ENCODE measurements at regions not wholly inside any gene's neighbourhood (a gene's known extent, or its start where the extent isn't known, plus 50 kb on each side); places are given as distances from the start of the nearest gene placed in this dataset.

DNA sequence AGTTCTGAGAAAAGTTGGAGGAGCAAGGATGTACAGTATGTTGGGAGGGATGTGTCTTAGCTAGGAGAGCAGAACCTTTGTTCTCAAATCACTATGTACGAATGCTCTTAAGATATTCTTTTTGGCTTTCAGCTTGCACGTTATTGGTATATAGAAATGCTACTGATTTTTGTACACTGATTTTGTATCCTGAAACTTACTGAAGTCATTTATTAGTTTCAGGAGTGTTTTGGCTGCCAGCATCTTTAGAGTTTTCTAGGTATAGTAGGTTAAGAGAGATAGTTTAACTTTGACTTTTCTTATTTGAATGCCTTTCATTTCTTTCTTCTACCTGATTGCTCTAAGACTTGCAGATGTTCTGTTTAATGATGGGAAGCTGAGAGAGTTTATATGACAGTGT is 442.8 kb upstream of the FBXO33 start:
- H2BK12ac ChIP-seq (ENCODE audit: low read length), result no peak overlapping the region
- peaks cover 5% of the 10 kb centered on the region for H3K79me2 ChIP-seq (ENCODE audit: control insufficient read depth, insufficient read depth, low read length, poor library complexity)
- no peak overlapping the region for H3K4ac ChIP-seq (ENCODE audit: low read depth, low read length)
- H3K14ac ChIP-seq (ENCODE audit: low read length), result no peak overlapping the region
- no peaks in the 10 kb centered on the region for H3K36me3 ChIP-seq (ENCODE audit: control insufficient read depth in 1 of 2, insufficient read depth in 2 of 2, low read length in 2 of 2)
- H2AK5ac ChIP-seq (ENCODE audit: low read length), result no peak overlapping the region
- H3K9me3 ChIP-seq (ENCODE audit: insufficient read depth, low read depth, low read length), result no peaks in the 10 kb centered on the region
- no peak overlapping the region for H3K4me3 ChIP-seq (ENCODE audit: low read depth, low read length)
- H4K8ac ChIP-seq (ENCODE audit: low read depth, low read length), result no peak overlapping the region
- DNase-seq, result no peak
- no peak overlapping the region for H3K27ac ChIP-seq (ENCODE audit: low read depth, low read length)
- H4K12ac ChIP-seq (ENCODE audit: low read depth, low read length), result no peak overlapping the region
- no CpG with 5 or more reads among the region's 2 CpGs for WGBS (ENCODE audit: extremely low coverage, insufficient coverage, insufficient read length)
- no peak overlapping the region for H3K9ac ChIP-seq (ENCODE audit: low read length)
- no peak overlapping the region for H3K23ac ChIP-seq (ENCODE audit: low read length)
- H3K4me2 ChIP-seq (ENCODE audit: low read length), result no peak overlapping the region
- no peak overlapping the region for H3K18ac ChIP-seq (ENCODE audit: low read length)
- H3K79me1 ChIP-seq (ENCODE audit: low read length), result peaks cover 25% of the 10 kb centered on the region
- no peak overlapping the region for H2BK120ac ChIP-seq (ENCODE audit: insufficient read depth, low read length, poor library complexity)
- H3K27me3 ChIP-seq (ENCODE audit: insufficient read depth, low read length), result no peaks in the 10 kb centered on the region
- peaks cover 4 to 6% of the 10 kb centered on the region in 2 experiments for H3K4me1 ChIP-seq (ENCODE audit: control insufficient read depth in 1 of 2, insufficient read depth in 2 of 2, low read length in 2 of 2)
- no peak overlapping the region for H2BK5ac ChIP-seq (ENCODE audit: low read depth, low read length, poor library complexity)
- no peak overlapping the region for H2AFZ ChIP-seq (ENCODE audit: insufficient read depth, low read length, poor library complexity)
- no peak overlapping the region for H4K91ac ChIP-seq (ENCODE audit: low read depth, low read length)

DNA sequence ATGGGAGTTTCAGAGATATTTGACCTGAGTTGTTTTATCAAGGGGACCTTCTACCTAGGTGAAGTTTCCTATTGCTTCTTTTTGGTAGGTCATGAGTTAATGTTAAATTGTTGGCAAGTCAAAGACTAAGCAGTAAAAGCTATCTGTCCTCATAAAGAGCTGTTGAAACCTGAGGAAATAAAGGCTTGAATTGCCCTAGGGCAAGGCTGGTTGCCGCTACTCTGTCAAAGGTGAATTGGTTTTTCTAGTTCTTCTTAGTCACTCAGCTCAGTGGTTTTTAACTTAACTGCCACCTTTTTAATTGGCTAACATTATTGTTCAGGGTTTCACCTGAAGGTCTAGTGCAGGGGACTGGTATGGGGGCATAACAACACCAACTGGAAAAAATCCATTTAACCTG is 441.6 kb upstream of the FBXO33 start:
- Histone ChIP-seq H3K27ac (ENCODE audit: low read depth, low read length) (no peak overlapping the region), H3K36me3 (ENCODE audit: control insufficient read depth in 1 of 2, insufficient read depth in 2 of 2, low read length in 2 of 2) (no peaks in the 10 kb centered on the region), H3K27me3 (ENCODE audit: insufficient read depth, low read length) (no peaks in the 10 kb centered on the region), H2BK120ac (ENCODE audit: insufficient read depth, low read length, poor library complexity) (no peak overlapping the region), H3K14ac (ENCODE audit: low read length) (no peak overlapping the region), H3K4me2 (ENCODE audit: low read length) (no peak overlapping the region), H3K9me3 (ENCODE audit: insufficient read depth, low read depth, low read length) (no peaks in the 10 kb centered on the region), H2BK5ac (ENCODE audit: low read depth, low read length, poor library complexity) (no peak overlapping the region), H3K23ac (ENCODE audit: low read length) (no peak overlapping the region), H3K9ac (ENCODE audit: low read length) (no peak overlapping the region), H3K4me1 (ENCODE audit: control insufficient read depth in 1 of 2, insufficient read depth in 2 of 2, low read length in 2 of 2) (peaks cover 2 to 3% of the 10 kb centered on the region in 2 experiments), H4K12ac (ENCODE audit: low read depth, low read length) (no peak overlapping the region), H4K8ac (ENCODE audit: low read depth, low read length) (no peak overlapping the region), H3K79me1 (ENCODE audit: low read length) (peaks cover 22% of the 10 kb centered on the region), H2AK5ac (ENCODE audit: low read length) (no peak overlapping the region), H3K4ac (ENCODE audit: low read depth, low read length) (no peak overlapping the region), H3K79me2 (ENCODE audit: control insufficient read depth, insufficient read depth, low read length, poor library complexity) (peaks cover 2% of the 10 kb centered on the region), H2BK12ac (ENCODE audit: low read length) (no peak overlapping the region), H2AFZ (ENCODE audit: insufficient read depth, low read length, poor library complexity) (no peak overlapping the region), H3K4me3 (ENCODE audit: low read depth, low read length) (no peak overlapping the region), H4K91ac (ENCODE audit: low read depth, low read length) (no peak overlapping the region), H3K18ac (ENCODE audit: low read length) (no peak overlapping the region)
- no CpG with 5 or more reads among the region's 1 CpG for WGBS (ENCODE audit: extremely low coverage, insufficient coverage, insufficient read length)
- DNase-seq, result peak in 1 of 2 donors; percentile 49

DNA sequence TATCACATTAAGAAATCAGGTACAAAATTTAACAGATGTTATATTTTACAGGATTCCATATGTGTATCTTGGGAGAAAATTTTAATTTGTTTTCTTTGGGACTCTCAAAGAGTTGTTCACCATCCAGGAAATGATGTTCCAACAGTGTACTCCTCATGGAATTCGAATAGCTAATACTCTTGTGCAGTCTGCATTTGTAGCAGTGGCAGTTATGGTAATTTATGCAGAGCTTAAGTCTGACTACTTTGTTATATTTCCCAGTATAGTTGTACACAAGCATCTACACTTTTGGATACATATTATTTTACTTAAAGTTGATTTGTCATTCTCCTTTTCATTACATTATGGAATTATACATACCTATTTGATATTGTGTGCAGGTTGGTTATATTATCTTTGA is 436.7 kb upstream of the FBXO33 start:
- H3K4me2 ChIP-seq (ENCODE audit: low read length), result no peak overlapping the region
- peaks cover 2% of the 10 kb centered on the region for H3K79me2 ChIP-seq (ENCODE audit: control insufficient read depth, insufficient read depth, low read length, poor library complexity)
- no peak overlapping the region for H4K91ac ChIP-seq (ENCODE audit: low read depth, low read length)
- no peak for DNase-seq
- H3K23ac ChIP-seq (ENCODE audit: low read length), result no peak overlapping the region
- H3K9me3 ChIP-seq (ENCODE audit: insufficient read depth, low read depth, low read length), result no peaks in the 10 kb centered on the region
- no peak overlapping the region for H2AFZ ChIP-seq (ENCODE audit: insufficient read depth, low read length, poor library complexity)
- H2BK120ac ChIP-seq (ENCODE audit: insufficient read depth, low read length, poor library complexity), result no peak overlapping the region
- peaks cover 8% of the 10 kb centered on the region for H3K79me1 ChIP-seq (ENCODE audit: low read length)
- no peak overlapping the region for H3K4me3 ChIP-seq (ENCODE audit: low read depth, low read length)
- H3K27me3 ChIP-seq (ENCODE audit: insufficient read depth, low read length), result no peaks in the 10 kb centered on the region
- H4K12ac ChIP-seq (ENCODE audit: low read depth, low read length), result no peak overlapping the region
- WGBS (ENCODE audit: extremely low coverage, insufficient coverage, insufficient read length), result no CpG with 5 or more reads among the region's 1 CpG
- H3K9ac ChIP-seq (ENCODE audit: low read length), result no peak overlapping the region
- H2BK5ac ChIP-seq (ENCODE audit: low read depth, low read length, poor library complexity), result no peak overlapping the region
- no peak overlapping the region for H3K18ac ChIP-seq (ENCODE audit: low read length)
- H3K4ac ChIP-seq (ENCODE audit: low read depth, low read length), result no peak overlapping the region
- H3K4me1 ChIP-seq (ENCODE audit: control insufficient read depth in 1 of 2, insufficient read depth in 2 of 2, low read length in 2 of 2), result peaks cover 0 to 3% of the 10 kb centered on the region in 2 experiments
- no peak overlapping the region for H2AK5ac ChIP-seq (ENCODE audit: low read length)
- no peak overlapping the region for H2BK12ac ChIP-seq (ENCODE audit: low read length)
- no peak overlapping the region for H4K8ac ChIP-seq (ENCODE audit: low read depth, low read length)
- H3K36me3 ChIP-seq (ENCODE audit: control insufficient read depth in 1 of 2, insufficient read depth in 2 of 2, low read length in 2 of 2), result no peaks in the 10 kb centered on the region
- no peak overlapping the region for H3K14ac ChIP-seq (ENCODE audit: low read length)
- H3K27ac ChIP-seq (ENCODE audit: low read depth, low read length), result no peak overlapping the region

DNA sequence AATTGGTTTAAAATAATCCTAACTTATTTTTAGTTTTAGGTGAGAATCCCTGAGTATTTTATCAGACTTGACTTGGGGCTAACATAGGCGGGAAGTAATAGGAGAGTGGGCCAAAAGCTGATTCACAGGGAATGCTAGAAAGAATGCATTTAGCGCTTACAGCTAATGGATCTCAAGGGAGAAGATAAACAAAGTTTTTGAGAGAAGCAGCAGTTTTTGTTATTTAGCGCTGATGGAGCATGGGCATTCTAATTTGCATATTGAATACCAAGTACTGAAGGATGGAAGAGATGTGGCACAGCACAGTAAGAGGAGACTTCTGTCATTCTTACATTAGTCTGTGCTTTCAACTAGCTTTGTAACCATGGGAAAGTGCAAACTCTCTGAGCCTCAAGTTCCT is 436.0 kb upstream of the FBXO33 start:
- no peak overlapping the region for H4K12ac ChIP-seq (ENCODE audit: low read depth, low read length)
- no peak overlapping the region for H2BK120ac ChIP-seq (ENCODE audit: insufficient read depth, low read length, poor library complexity)
- no peaks in the 10 kb centered on the region for H3K27me3 ChIP-seq (ENCODE audit: insufficient read depth, low read length)
- no peaks in the 10 kb centered on the region for H3K36me3 ChIP-seq (ENCODE audit: control insufficient read depth in 1 of 2, insufficient read depth in 2 of 2, low read length in 2 of 2)
- H3K4me1 ChIP-seq (ENCODE audit: control insufficient read depth in 1 of 2, insufficient read depth in 2 of 2, low read length in 2 of 2), result peaks cover 0 to 5% of the 10 kb centered on the region in 2 experiments
- no peak for DNase-seq
- H2BK5ac ChIP-seq (ENCODE audit: low read depth, low read length, poor library complexity), result no peak overlapping the region
- no peak overlapping the region for H4K8ac ChIP-seq (ENCODE audit: low read depth, low read length)
- H3K4me3 ChIP-seq (ENCODE audit: low read depth, low read length), result no peak overlapping the region
- no peak overlapping the region for H3K18ac ChIP-seq (ENCODE audit: low read length)
- H2AFZ ChIP-seq (ENCODE audit: insufficient read depth, low read length, poor library complexity), result no peak overlapping the region
- WGBS (ENCODE audit: extremely low coverage, insufficient coverage, insufficient read length), result no CpG with 5 or more reads among the region's 3 CpGs
- H3K14ac ChIP-seq (ENCODE audit: low read length), result no peak overlapping the region
- H3K4me2 ChIP-seq (ENCODE audit: low read length), result no peak overlapping the region
- H3K9ac ChIP-seq (ENCODE audit: low read length), result no peak overlapping the region
- peaks cover 8% of the 10 kb centered on the region for H3K79me1 ChIP-seq (ENCODE audit: low read length)
- no peak overlapping the region for H2AK5ac ChIP-seq (ENCODE audit: low read length)
- H3K79me2 ChIP-seq (ENCODE audit: control insufficient read depth, insufficient read depth, low read length, poor library complexity), result peaks cover 2% of the 10 kb centered on the region
- no peak overlapping the region for H2BK12ac ChIP-seq (ENCODE audit: low read length)
- H3K23ac ChIP-seq (ENCODE audit: low read length), result no peak overlapping the region
- no peak overlapping the region for H3K4ac ChIP-seq (ENCODE audit: low read depth, low read length)
- no peaks in the 10 kb centered on the region for H3K9me3 ChIP-seq (ENCODE audit: insufficient read depth, low read depth, low read length)
- no peak overlapping the region for H4K91ac ChIP-seq (ENCODE audit: low read depth, low read length)
- no peak overlapping the region for H3K27ac ChIP-seq (ENCODE audit: low read depth, low read length)

Data from trophoblast cell (in vitro differentiated cells and primary cell).